Duodenal mucosa (tissue), 2 donors: ENCODE measurements at regions not wholly inside any gene's neighbourhood (a gene's known extent, or its start where the extent isn't known, plus 50 kb on each side); places are given as distances from the start of the nearest gene placed in this dataset.

Source experiments
- H3K27ac ChIP-seq: one replicate; pipeline ENCODE4 v1.7.0; 2013; ENCODE audit warnings: low read depth, low read length
- H3K27me3 ChIP-seq, 2 donors: one replicate each; pipeline ENCODE4 v1.7.0; 2013; ENCODE audit warnings: low read length in 2 of 2, control low read depth in 1 of 2; ENCODE audit not compliant: insufficient read depth in 2 of 2, control insufficient read depth in 1 of 2
- H3K36me3 ChIP-seq, 2 donors: one replicate each; pipeline ENCODE4 v1.7.0; 2013; ENCODE audit warnings: low read length in 2 of 2, control low read depth in 1 of 2; ENCODE audit not compliant: insufficient read depth in 2 of 2, control insufficient read depth in 1 of 2
- H3K4me1 ChIP-seq, 2 donors: one replicate each; pipeline ENCODE4 v1.7.0; 2013; ENCODE audit warnings: low read length in 2 of 2, control low read depth in 1 of 2; ENCODE audit not compliant: insufficient read depth in 2 of 2, control insufficient read depth in 1 of 2
- H3K4me3 ChIP-seq, 2 donors: one replicate each; pipeline ENCODE4 v1.7.0; 2013; ENCODE audit warnings: low read length in 2 of 2, low read depth in 1 of 2
- H3K9ac ChIP-seq, 2 donors: one replicate each; pipeline ENCODE4 v1.7.0; 2013; ENCODE audit warnings: low read length in 2 of 2, low read depth in 1 of 2
- H3K9me3 ChIP-seq, 2 donors: one replicate each; pipeline ENCODE4 v1.7.0; 2013; ENCODE audit warnings: low read length in 2 of 2, control low read depth in 1 of 2; ENCODE audit not compliant: control insufficient read depth in 1 of 2

GRCh38 chr3:66858656-66859381 lies 139.3 kb upstream of the KBTBD8 start:
- Histone ChIP-seq H3K4me1 (no peaks in the 10 kb centered on the region), H3K9me3 (no peaks in the 10 kb centered on the region), H3K36me3 (no peaks in the 10 kb centered on the region), H3K27ac (no peak overlapping the region), H3K27me3 (no peaks in the 10 kb centered on the region), H3K4me3 (no peak overlapping the region), H3K9ac (no peak overlapping the region)

GRCh38 chr3:66860771-66861170 lies 137.3 kb upstream of the KBTBD8 start:
- Histone ChIP-seq H3K27me3 (no peaks in the 10 kb centered on the region), H3K9ac (no peak overlapping the region), H3K36me3 (no peaks in the 10 kb centered on the region), H3K27ac (no peak overlapping the region), H3K9me3 (no peaks in the 10 kb centered on the region), H3K4me1 (no peaks in the 10 kb centered on the region), H3K4me3 (no peak overlapping the region)

- H3K27me3 ChIP-seq = peaks cover 0 to 4% of the 10 kb centered on the region in 2 donors
- H3K27ac ChIP-seq = no peak overlapping the region
- no peak overlapping the region for H3K4me3 ChIP-seq
- H3K9me3 ChIP-seq = no peaks in the 10 kb centered on the region
- H3K4me1 ChIP-seq = no peaks in the 10 kb centered on the region
- no peaks in the 10 kb centered on the region for H3K36me3 ChIP-seq
- H3K9ac ChIP-seq = no peak overlapping the region
These were observed 134.6 kb upstream of the KBTBD8 start for GRCh38 chr3:66863205-66864111.

- Histone ChIP-seq H3K27ac (no peak overlapping the region), H3K4me3 (no peak overlapping the region), H3K9me3 (no peaks in the 10 kb centered on the region), H3K36me3 (no peaks in the 10 kb centered on the region), H3K27me3 (no peaks in the 10 kb centered on the region), H3K9ac (no peak overlapping the region), H3K4me1 (no peaks in the 10 kb centered on the region)
These were observed 113.4 kb upstream of the KBTBD8 start for GRCh38 chr3:66884659-66885058.

- Histone ChIP-seq H3K4me3 (no peak overlapping the region), H3K27me3 (no peaks in the 10 kb centered on the region), H3K27ac (no peak overlapping the region), H3K36me3 (no peaks in the 10 kb centered on the region), H3K4me1 (no peaks in the 10 kb centered on the region), H3K9ac (no peak overlapping the region), H3K9me3 (no peaks in the 10 kb centered on the region)
These were observed 112.6 kb upstream of the KBTBD8 start for GRCh38 chr3:66885326-66886000.

- H3K27me3 ChIP-seq = no peaks in the 10 kb centered on the region
- H3K27ac ChIP-seq = no peak overlapping the region
- no peaks in the 10 kb centered on the region for H3K9me3 ChIP-seq
- H3K36me3 ChIP-seq = no peaks in the 10 kb centered on the region
- no peaks in the 10 kb centered on the region for H3K4me1 ChIP-seq
- H3K9ac ChIP-seq = no peak overlapping the region
- no peak overlapping the region for H3K4me3 ChIP-seq
These were observed 108.2 kb upstream of the KBTBD8 start for GRCh38 chr3:66889750-66890494.

GRCh38 chr3:66898155-66898554 lies 100.0 kb upstream of the KBTBD8 start:
- H3K27ac ChIP-seq = no peak overlapping the region
- no peaks in the 10 kb centered on the region for H3K27me3 ChIP-seq
- no peak overlapping the region for H3K9ac ChIP-seq
- no peaks in the 10 kb centered on the region for H3K36me3 ChIP-seq
- H3K4me1 ChIP-seq = no peaks in the 10 kb centered on the region
- no peak overlapping the region for H3K4me3 ChIP-seq
- peaks cover 7 to 10% of the 10 kb centered on the region in 2 donors for H3K9me3 ChIP-seq

GRCh38 chr3:66904336-66904735 lies 93.8 kb upstream of the KBTBD8 start:
- H3K9ac ChIP-seq = no peak overlapping the region
- no peaks in the 10 kb centered on the region for H3K36me3 ChIP-seq
- H3K27ac ChIP-seq = no peak overlapping the region
- peaks cover 0 to 3% of the 10 kb centered on the region in 2 donors for H3K9me3 ChIP-seq
- no peaks in the 10 kb centered on the region for H3K4me1 ChIP-seq
- no peaks in the 10 kb centered on the region for H3K27me3 ChIP-seq
- no peak overlapping the region for H3K4me3 ChIP-seq

- Histone ChIP-seq H3K9me3 (no peaks in the 10 kb centered on the region), H3K27me3 (no peaks in the 10 kb centered on the region), H3K36me3 (no peaks in the 10 kb centered on the region), H3K9ac (no peak overlapping the region), H3K4me1 (no peaks in the 10 kb centered on the region), H3K27ac (no peak overlapping the region), H3K4me3 (no peak overlapping the region)
These were observed 93.1 kb upstream of the KBTBD8 start for GRCh38 chr3:66904831-66905493.
